Colonic mucosa (tissue), 4 donors: ENCODE measurements at regions not wholly inside any gene's neighbourhood (a gene's known extent, or its start where the extent isn't known, plus 50 kb on each side); places are given as distances from the start of the nearest gene placed in this dataset.

Source experiments
- DNase-seq: peaks from one replicate; pipeline ENCODE4 v3.0.0-alpha.2; 2020
- H3K27ac ChIP-seq: fragments of 200-600 bp; one replicate; pipeline ENCODE4 v1.8.0; 2021
- H3K27me3 ChIP-seq: fragments of 200-600 bp; one replicate; pipeline ENCODE4 v1.8.0; 2021
- H3K36me3 ChIP-seq: fragments of 200-600 bp; one replicate; pipeline ENCODE4 v1.8.0; 2021
- H3K4me1 ChIP-seq: fragments of 200-600 bp; one replicate; pipeline ENCODE4 v1.8.0; 2021; ENCODE audit warnings: mild to moderate bottlenecking
- H3K4me3 ChIP-seq: fragments of 200-600 bp; one replicate; pipeline ENCODE4 v1.8.0; 2021
- H3K9ac ChIP-seq, 2 donors: one replicate each; pipeline ENCODE4 v1.7.0; 2013; ENCODE audit warnings: control low read depth in 2 of 2, low read depth in 2 of 2, low read length in 2 of 2
- H3K9me3 ChIP-seq: fragments of 200-600 bp; one replicate; pipeline ENCODE4 v1.8.0; 2021
- CTCF ChIP-seq: fragments of 200-600 bp; IDR thresholded peaks from one replicate; pipeline ENCODE4 v1.8.0; 2022; ENCODE audit warnings: antibody characterized with exemption, mild to moderate bottlenecking
- intact Hi-C: fragments of 100-400 bp; cut with DNase I; formaldehyde crosslinking; loops from one replicate; pipeline ENCODE4 v1.14.1; 2022
- donor health status: healthy.
- donor health status: DM: no; HTN: no; CAD: no.
- donor health status: DM: no; HTN: no; CAD: no.

GRCh38 chr18:31232775-31233424 lies 70.2 kb upstream of the DSC1 start:
- H3K36me3 ChIP-seq = no peaks in the 10 kb centered on the region
- H3K27me3 ChIP-seq = no peaks in the 10 kb centered on the region
- no peak overlapping the region for H3K9ac ChIP-seq
- peak overlapping the region; percentile 55 for H3K27ac ChIP-seq
- no peak overlapping the region for H3K4me3 ChIP-seq
- no peak for TF ChIP-seq CTCF
- intact Hi-C loops = no loop called here
- peak; percentile 64 for DNase-seq
- no peaks in the 10 kb centered on the region for H3K4me1 ChIP-seq
- H3K9me3 ChIP-seq = no peaks in the 10 kb centered on the region

- Histone ChIP-seq H3K27ac (peak overlapping the region; percentile 55), H3K4me1 (no peaks in the 10 kb centered on the region), H3K9me3 (no peaks in the 10 kb centered on the region), H3K36me3 (no peaks in the 10 kb centered on the region), H3K4me3 (no peak overlapping the region), H3K27me3 (no peaks in the 10 kb centered on the region), H3K9ac (peak overlapping the region in 1 of 2 donors; percentile 75)
- no peak for TF ChIP-seq CTCF
- DNase-seq = peak; percentile 44
- intact Hi-C loops = no loop called here
Observed at GRCh38 chr18:31233621-31234275, 71.1 kb upstream of the DSC1 start.

- intact Hi-C loops = no loop called here
- no peaks in the 10 kb centered on the region for H3K27me3 ChIP-seq
- no peak for DNase-seq
- H3K4me3 ChIP-seq = no peak overlapping the region
- H3K9me3 ChIP-seq = no peaks in the 10 kb centered on the region
- H3K4me1 ChIP-seq = no peaks in the 10 kb centered on the region
- no peak overlapping the region for H3K27ac ChIP-seq
- H3K36me3 ChIP-seq = no peaks in the 10 kb centered on the region
- TF ChIP-seq CTCF = no peak
- H3K9ac ChIP-seq = no peak overlapping the region
Observed at GRCh38 chr18:31235856-31236255, 73.2 kb upstream of the DSC1 start.

- no peaks in the 10 kb centered on the region for H3K9me3 ChIP-seq
- intact Hi-C loops = no loop called here
- TF ChIP-seq CTCF = no peak
Observed at GRCh38 chr18:31237142-31237541, 74.5 kb upstream of the DSC1 start.

GRCh38 chr18:31241425-31241824 lies 76.5 kb upstream of the DSG1 start:
- H3K4me3 ChIP-seq = no peak overlapping the region
- H3K4me1 ChIP-seq = no peaks in the 10 kb centered on the region
- H3K9ac ChIP-seq = no peak overlapping the region
- H3K27ac ChIP-seq = peak overlapping the region; percentile 66
- H3K36me3 ChIP-seq = no peaks in the 10 kb centered on the region
- TF ChIP-seq CTCF = no peak
- no peaks in the 10 kb centered on the region for H3K9me3 ChIP-seq
- DNase-seq = no peak
- intact Hi-C loops = no loop called here
- H3K27me3 ChIP-seq = no peaks in the 10 kb centered on the region

More at GRCh38 chr18:31237142-31237541, 74.5 kb upstream of the DSC1 start:
- H3K27ac ChIP-seq = no peak overlapping the region
- H3K4me3 ChIP-seq = no peak overlapping the region
- no peaks in the 10 kb centered on the region for H3K36me3 ChIP-seq
- H3K9ac ChIP-seq = no peak overlapping the region
- no peaks in the 10 kb centered on the region for H3K27me3 ChIP-seq
- no peaks in the 10 kb centered on the region for H3K4me1 ChIP-seq
- no peak for DNase-seq
